ENCODE measurements at regions not wholly inside any gene's neighbourhood (a gene's known extent, or its start where the extent isn't known, plus 50 kb on each side); places are given as distances from the start of the nearest gene placed in this dataset.
A peak's percentile ranks its signal among the peaks of the same experiment; 100 is the strongest.

- peaks cover 7 to 13% of the 10 kb centered on the region in 2 experiments for H3K4me1 Mint-ChIP-seq
- H3K23ac ChIP-seq (ENCODE audit: insufficient read length, low read depth, low read length), result no peak overlapping the region
- H3K4me3 Mint-ChIP-seq, result no peak overlapping the region
- H2AFZ ChIP-seq (ENCODE audit: low read length), result no peak overlapping the region
- H3K9me3 Mint-ChIP-seq, result no peaks in the 10 kb centered on the region; a peak in 1 of 5 replicates
- H3K79me1 ChIP-seq (ENCODE audit: insufficient read depth, low read depth, low read length, poor library complexity, severe bottlenecking), result no peaks in the 10 kb centered on the region
- no peaks in the 10 kb centered on the region for H4K20me1 ChIP-seq (ENCODE audit: control insufficient read depth, insufficient read depth, insufficient read length)
- no peak overlapping the region for H2BK20ac ChIP-seq (ENCODE audit: low read depth, low read length, poor library complexity, severe bottlenecking)
- H3K36me3 Mint-ChIP-seq (ENCODE audit: insufficient read depth in 1 of 3, low read depth in 3 of 3), result no peaks in the 10 kb centered on the region
- no peak overlapping the region for H2BK12ac ChIP-seq (ENCODE audit: insufficient read length, low read depth, low read length)
- H3K27me3 ChIP-seq (ENCODE audit: insufficient read depth, low read length), result no peaks in the 10 kb centered on the region
- H2BK120ac ChIP-seq (ENCODE audit: low read depth, low read length, poor library complexity, severe bottlenecking), result no peak overlapping the region
- H3K4me2 ChIP-seq (ENCODE audit: insufficient read depth, insufficient read length, low read length), result no peak overlapping the region
- no peaks in the 10 kb centered on the region for H3K27me3 Mint-ChIP-seq (ENCODE audit: low read depth)
- no peak overlapping the region for H2BK5ac ChIP-seq (ENCODE audit: insufficient read length, low read length)
- no peak overlapping the region for H3K56ac ChIP-seq (ENCODE audit: insufficient read length, low read depth, low read length)
- H3K9me3 ChIP-seq (ENCODE audit: control insufficient read depth, low read depth, low read length), result no peaks in the 10 kb centered on the region
- peak; percentile 50 for DNase-seq
- no peak overlapping the region for H2BK15ac ChIP-seq (ENCODE audit: low read depth, low read length)
- no peak overlapping the region for H3K27ac ChIP-seq (ENCODE audit: insufficient read length, low read depth, low read length)
- no peaks in the 10 kb centered on the region for H3K79me2 ChIP-seq (ENCODE audit: insufficient read depth, low read length)
- no peaks in the 10 kb centered on the region for H3K4me1 ChIP-seq (ENCODE audit: insufficient read depth, low read length)
- H4K91ac ChIP-seq (ENCODE audit: insufficient read length, low read depth, low read length), result no peak overlapping the region
- H3K27ac Mint-ChIP-seq, result no peak overlapping the region
- H2AK5ac ChIP-seq (ENCODE audit: insufficient read length, low read length), result no peak overlapping the region
- H3K18ac ChIP-seq (ENCODE audit: insufficient read length, low read depth, low read length), result no peak overlapping the region
- H3K9ac ChIP-seq (ENCODE audit: extremely low read depth, insufficient read length, low read length), result no peak overlapping the region
- H3T11ph ChIP-seq (ENCODE audit: low read length), result no peak overlapping the region
- no peak overlapping the region for H4K5ac ChIP-seq (ENCODE audit: insufficient read length, low read depth, low read length)
- no peak overlapping the region for H4K8ac ChIP-seq (replicated peaks; ENCODE audit: insufficient read length, low read depth, low read length)
- peak; percentile 72 for TF ChIP-seq CTCF (conservative IDR thresholded peaks at IDR 0.05)
- no peak overlapping the region for H3K4ac ChIP-seq (ENCODE audit: low read depth, low read length)
- H3K23me2 ChIP-seq (ENCODE audit: insufficient read length, low read depth, low read length, poor library complexity, severe bottlenecking), result no peaks in the 10 kb centered on the region
- no CpG with 5 or more reads among the region's 6 CpGs for WGBS (ENCODE audit: extremely low coverage, insufficient read length, low lambda C conversion rate)
- no peak overlapping the region for H3K14ac ChIP-seq (ENCODE audit: insufficient read depth, low read length)
These were observed 114.8 kb upstream of the TRPC4 start for GRCh38 chr13:37984357-37984756.

Measured in H9 (cell line).